ENCODE measurements at regions not wholly inside any gene's neighbourhood (a gene's known extent, or its start where the extent isn't known, plus 50 kb on each side); places are given as distances from the start of the nearest gene placed in this dataset.

GRCh38 chr17:77756846-77757560 is 201.5 kb upstream of the TNRC6C start:
- H3K79me2 ChIP-seq (ENCODE audit: insufficient read depth, low read length): no peaks in the 10 kb centered on the region
- no peak overlapping the region for H3K9ac ChIP-seq (ENCODE audit: insufficient read depth, low read depth, low read length)
- no TSS peak for BruUV-seq (replicated peaks)
- intact Hi-C loops (cut with micrococcal nuclease; ENCODE audit: unreplicated experiment): no loop called here
- no peak overlapping the region for H3K4me2 ChIP-seq (ENCODE audit: low read depth, low read length)
- no peak for DNase-seq (ENCODE audit: low spot score)
- 10% methylated on average over 10 of the region's 10 CpGs for WGBS (ENCODE audit: low lambda C conversion rate)
- H3K36me3 ChIP-seq (replicated peaks in 1 of 2; ENCODE audit: control insufficient read depth in 1 of 2, insufficient read depth in 2 of 2, low read length in 2 of 2): no peaks in the 10 kb centered on the region
- no peaks in the 10 kb centered on the region for H4K20me1 ChIP-seq (ENCODE audit: insufficient read depth, low read length)
- no peak overlapping the region for H2AFZ ChIP-seq (ENCODE audit: low read length)
- no peak for ATAC-seq
- H3K4me1 ChIP-seq (ENCODE audit: insufficient read depth, low read length): no peaks in the 10 kb centered on the region
- H3K27me3 ChIP-seq (ENCODE audit: control insufficient read depth in 1 of 2, insufficient read depth in 2 of 2, low read length in 2 of 2): peaks cover 16 to 74% of the 10 kb centered on the region in 2 experiments; a peak in 4 of 5 replicates
- FAIRE-seq: no peak
- peaks cover 8% of the 10 kb centered on the region; the same call in 1 of the 2 replicates for H3K9me3 ChIP-seq (ENCODE audit: low read length)
- in situ Hi-C loops (cut with HindIII; ENCODE audit: extremely low pct_ligation_motif_present, low pct_unique_long_range_greater_than_20kb): no loop called here
- no peak overlapping the region for H3K27ac ChIP-seq (ENCODE audit: extremely low read length, insufficient read depth, low read length)
- ChIA-PET CTCF (ENCODE audit: low intra/inter-chr PET ratio, low total read pairs) (no interaction called here), POLR2A (no interaction called here)
- H3K4me3 ChIP-seq (replicated peaks in 1 of 3; ENCODE audit: insufficient read depth in 1 of 3, low read depth in 2 of 3, low read length in 3 of 3): no peak overlapping the region
- TF ChIP-seq CERS6 (CRISPR knock-in tag; IDR thresholded peaks at IDR 0.05) (no peak), ZNF414 (CRISPR knock-in tag; IDR thresholded peaks at IDR 0.05) (no peak), ZNF644 (CRISPR knock-in tag; IDR thresholded peaks at IDR 0.05; ENCODE audit: low read depth) (no peak), TFE3 (CRISPR knock-in tag; IDR thresholded peaks at IDR 0.05) (no peak), IRF1 (CRISPR knock-in tag; IDR thresholded peaks at IDR 0.05; ENCODE audit: low read depth) (no peak), MTF2 (CRISPR knock-in tag; IDR thresholded peaks at IDR 0.05; ENCODE audit: borderline replicate concordance) (no peak), DMTF1 (CRISPR knock-in tag; IDR thresholded peaks at IDR 0.05) (no peak), ZNF317 (CRISPR knock-in tag; IDR thresholded peaks at IDR 0.05) (no peak), CREB3 (CRISPR knock-in tag; IDR thresholded peaks at IDR 0.05) (no peak), EHMT2 (IDR thresholded peaks at IDR 0.05; ENCODE audit: borderline replicate concordance, low read depth, low read length) (no peak)

Data from HepG2 (cell line).